ENCODE measurements at regions not wholly inside any gene's neighbourhood (a gene's known extent, or its start where the extent isn't known, plus 50 kb on each side); places are given as distances from the start of the nearest gene placed in this dataset.

GRCh38 chr13:63680704-63681103 lies 2265.1 kb upstream of the PCDH20 start:
- H3K27me3 ChIP-seq (ENCODE audit: control insufficient read depth in 2 of 2, insufficient read depth in 2 of 2, low read length in 2 of 2): no peaks in the 10 kb centered on the region
- H3K36me3 ChIP-seq (ENCODE audit: control insufficient read depth in 2 of 2, extremely low read depth in 1 of 2, insufficient read depth in 2 of 2, low read length in 2 of 2): no peaks in the 10 kb centered on the region
- H3K79me2 ChIP-seq (ENCODE audit: control insufficient read depth, insufficient read depth, low read length): no peaks in the 10 kb centered on the region
- ChIA-PET POLR2A (no interaction called here), CTCF (no interaction called here)
- H3K9ac ChIP-seq (replicated peaks; ENCODE audit: extremely low read depth, insufficient read depth, low read length): no peak overlapping the region
- H3K27ac ChIP-seq (ENCODE audit: insufficient read depth, low read depth, low read length): no peak overlapping the region
- dilution Hi-C loops (cut with MboI; ENCODE audit: extremely low pct_ligation_motif_present, low sequenced_read_pairs) (no loop called here), intact Hi-C loops (cut with micrococcal nuclease) (no loop called here)
- FAIRE-seq (no peak), DNase-seq (ENCODE audit: low read depth, low spot score) (no peak)
- no peaks in the 10 kb centered on the region for H3K9me1 ChIP-seq (replicated peaks; ENCODE audit: control insufficient read depth, extremely low read depth, insufficient read depth, low read length)
- BruUV-seq (replicated peaks): no TSS peak
- no peaks in the 10 kb centered on the region for H3K9me3 ChIP-seq (replicated peaks; ENCODE audit: control insufficient read depth, insufficient read depth, low read length)
- no peaks in the 10 kb centered on the region for H3K4me1 ChIP-seq (ENCODE audit: control insufficient read depth, extremely low read depth, insufficient read depth, low read length)
- no peak overlapping the region for H2AFZ ChIP-seq (ENCODE audit: low read depth, low read length)
- H3K4me2 ChIP-seq (ENCODE audit: insufficient read depth, low read length): no peak overlapping the region
- no peak for TF ChIP-seq MAX (IDR thresholded peaks at IDR 0.05; ENCODE audit: insufficient read depth, insufficient read length)
- TF ChIP-seq FOS (IDR thresholded peaks at IDR 0.05; ENCODE audit: borderline replicate concordance, insufficient read depth, low read length): no peak
- TF ChIP-seq MYC (IDR thresholded peaks at IDR 0.05; ENCODE audit: low read depth, low read length): no peak
- TF ChIP-seq JUN (IDR thresholded peaks at IDR 0.05; ENCODE audit: borderline replicate concordance, insufficient read depth, insufficient read length, low read depth): no peak
- no peak for TF ChIP-seq POLR2AphosphoS5 (IDR thresholded peaks at IDR 0.05; ENCODE audit: insufficient read depth, low read depth, low read length)
- TF ChIP-seq CTCF (IDR thresholded peaks at IDR 0.05; ENCODE audit: extremely low read depth in 1 of 2, insufficient read depth in 1 of 2, low read depth in 1 of 2, low read length in 2 of 2): no peak
- no peak for TF ChIP-seq EZH2 (IDR thresholded peaks at IDR 0.05; ENCODE audit: borderline replicate concordance, low read depth, low read length, severe bottlenecking)
- TF ChIP-seq GATA2 (IDR thresholded peaks at IDR 0.05; ENCODE audit: insufficient read depth, insufficient read length, low read depth, low read length): no peak
- H3K4me3 ChIP-seq (replicated peaks in 1 of 3; ENCODE audit: insufficient read depth in 1 of 3, low read depth in 1 of 3, low read length in 3 of 3): no peak overlapping the region
- H4K20me1 ChIP-seq (replicated peaks; ENCODE audit: control insufficient read depth, extremely low read depth, insufficient read depth, low read length): no peaks in the 10 kb centered on the region

All from endothelial cell of umbilical vein (primary cell).